SK-N-SH (cell line): ENCODE measurements at regions not wholly inside any gene's neighbourhood (a gene's known extent, or its start where the extent isn't known, plus 50 kb on each side); places are given as distances from the start of the nearest gene placed in this dataset.

Source experiments
- CTCF ChIA-PET: fragments of 300-600, 350-600 bp; formaldehyde crosslinking; extraction: SDS; loops from one replicate; lab custom pipeline; 2021; lab: Yijun Ruan, JAX
- POLR2A ChIA-PET: fragments of 350-600 bp; sonication (Branson Sonifier 250); formaldehyde crosslinking; extraction: SDS; loops from one replicate; lab custom pipeline; 2020; ENCODE audit warnings: antibody characterized with exemption, inconsistent platforms; lab: Yijun Ruan, JAX
- DNase-seq: peaks from one replicate; pipeline ENCODE4 v3.0.0; 2012
- H2AFZ ChIP-seq: fragments of 200-600 bp; sonication (generic); 2 replicates; pipeline ENCODE4 v1.8.1; 2016; ENCODE audit warnings: antibody characterized with exemption, mild to moderate bottlenecking, low read depth
- H3F3A ChIP-seq: fragments of 200-600 bp; sonication (generic); replicated peaks from 2 replicates; pipeline ENCODE3; 2016; ENCODE audit warnings: antibody characterized with exemption, mild to moderate bottlenecking; ENCODE audit not compliant: insufficient read depth
- H3K27ac ChIP-seq, 2 experiments: fragments of 200-500 bp in 1 of 2; fragments of 200-600 bp in 1 of 2; sonication (Bioruptor generic) in 1 of 2; sonication (generic), shearing (Covaris generic) in 1 of 2; 2 replicates each; pipeline versions ENCODE4 v1.5.1 to v1.6.1; 2014 to 2016; ENCODE audit warnings: low read depth in 2 of 2, inconsistent platforms in 1 of 2, low read length in 1 of 2, mild to moderate bottlenecking in 1 of 2, mixed read lengths in 1 of 2
- H3K27me3 ChIP-seq: fragments of 200-600 bp; sonication (generic), shearing (Covaris generic); 2 replicates; pipeline ENCODE4 v1.6.1; 2016; ENCODE audit warnings: mixed run types; ENCODE audit not compliant: insufficient read depth
- H3K36me3 ChIP-seq, 2 experiments: fragments of 200-500 bp in 1 of 2; fragments of 200-600 bp in 1 of 2; sonication (Bioruptor generic) in 1 of 2; sonication (generic) in 1 of 2; replicated peaks in 1 of 2; 2 replicates each; pipeline versions ENCODE3 to v1.5.1; 2014 to 2016; ENCODE audit warnings: low read length in 1 of 2, mild to moderate bottlenecking in 1 of 2; ENCODE audit not compliant: insufficient read depth in 2 of 2, control insufficient read depth in 1 of 2
- H3K4me1 ChIP-seq, 2 experiments: fragments of 200-500 bp in 1 of 2; fragments of 200-600 bp in 1 of 2; sonication (Bioruptor generic) in 1 of 2; sonication (generic), shearing (Covaris generic) in 1 of 2; 2 replicates each; pipeline versions ENCODE4 v1.5.1 to v1.6.1; 2014 to 2016; ENCODE audit warnings: low read depth in 1 of 2, low read length in 1 of 2, mixed run types in 1 of 2; ENCODE audit not compliant: insufficient read depth in 2 of 2, control insufficient read depth in 1 of 2
- H3K4me2 ChIP-seq: fragments of 200-600 bp; sonication (generic), shearing (Covaris generic); 2 replicates; pipeline ENCODE4 v1.6.1; 2017; ENCODE audit warnings: mixed run types
- H3K4me3 ChIP-seq, 2 experiments: fragments of 200-500 bp in 1 of 2; fragments of 200-600 bp in 1 of 2; sonication (Bioruptor generic) in 1 of 2; sonication (generic), shearing (Covaris generic) in 1 of 2; 2 replicates each; pipeline versions ENCODE4 v1.5.1 to v1.8.1; 2014 to 2016; ENCODE audit warnings: low read depth in 2 of 2, inconsistent platforms in 1 of 2, low read length in 1 of 2, mild to moderate bottlenecking in 1 of 2, mixed read lengths in 1 of 2, moderate library complexity in 1 of 2
- H3K79me2 ChIP-seq: fragments of 200-600 bp; sonication (generic); 2 replicates; pipeline ENCODE4 v1.8.1; 2017; ENCODE audit warnings: mild to moderate bottlenecking; ENCODE audit not compliant: insufficient read depth
- H3K9ac ChIP-seq: fragments of 200-600 bp; sonication (generic); 2 replicates; pipeline ENCODE4 v1.6.1; 2017; ENCODE audit warnings: mixed run types
- H3K9me2 ChIP-seq: fragments of 200-600 bp; sonication (generic); 2 replicates; pipeline ENCODE4 v1.6.1; 2017; ENCODE audit warnings: mixed run types
- H3K9me3 ChIP-seq: fragments of 200-600 bp; sonication (generic); 2 replicates; pipeline ENCODE4 v1.6.1; 2017; ENCODE audit warnings: mixed run types, mild to moderate bottlenecking, moderate library complexity
- H4K20me1 ChIP-seq: fragments of 200-600 bp; sonication (generic); 2 replicates; pipeline ENCODE4 v1.6.1; 2017; ENCODE audit warnings: mild to moderate bottlenecking, mixed run types; ENCODE audit not compliant: insufficient read depth
- CHD2 ChIP-seq: fragments of 150-350 bp; IDR thresholded peaks from 2 replicates; pipeline ENCODE4 v1.6.1; 2018; ENCODE audit warnings: low read length; ENCODE audit not compliant: partially characterized antibody
- ELF1 ChIP-seq: IDR thresholded peaks from 2 replicates; pipeline ENCODE4 v1.4.0; 2012
- EZH2phosphoT487 ChIP-seq: fragments of 200-600 bp; sonication (generic); IDR thresholded peaks from 2 replicates; pipeline ENCODE4 v1.6.1; 2017; ENCODE audit warnings: low read depth, mixed run types, mild to moderate bottlenecking, antibody characterized with exemption, moderate library complexity, borderline replicate concordance
- FOSL2 ChIP-seq: IDR thresholded peaks from 2 replicates; pipeline ENCODE4 v1.4.0; 2012; ENCODE audit warnings: low read depth, mild to moderate bottlenecking, moderate library complexity, borderline replicate concordance
- FOXJ3 ChIP-seq: sonication (generic); formaldehyde crosslinking; IDR thresholded peaks from 2 replicates; pipeline ENCODE4 v1.5.1; 2020; ENCODE audit warnings: mild to moderate bottlenecking, missing genetic modification reagents
- GABPA ChIP-seq: IDR thresholded peaks from 2 replicates; pipeline ENCODE4 v1.4.0; 2012; ENCODE audit warnings: low read depth, mild to moderate bottlenecking
- JUND ChIP-seq: IDR thresholded peaks from 2 replicates; pipeline ENCODE4 v1.4.0; 2012
- MAX ChIP-seq: IDR thresholded peaks from 2 replicates; pipeline ENCODE4 v1.4.0; 2012; ENCODE audit warnings: low read depth
- MEF2A ChIP-seq: IDR thresholded peaks from 2 replicates; pipeline ENCODE4 v1.4.0; 2012; ENCODE audit warnings: low read depth, borderline replicate concordance
- MXI1 ChIP-seq: IDR thresholded peaks from 2 replicates; pipeline ENCODE4 v1.6.1; 2012; ENCODE audit warnings: mild to moderate bottlenecking, low read depth, low read length, improper control_type of control experiment
- NRF1 ChIP-seq: IDR thresholded peaks from 2 replicates; pipeline ENCODE4 v1.6.1; 2012; ENCODE audit warnings: low read depth, mild to moderate bottlenecking, low read length
- RAD21 ChIP-seq: IDR thresholded peaks from 2 replicates; pipeline ENCODE4 v1.6.1; 2012; ENCODE audit warnings: mild to moderate bottlenecking, low read length
- RFX5 ChIP-seq: IDR thresholded peaks from 2 replicates; pipeline ENCODE4 v1.6.1; 2012; ENCODE audit warnings: mild to moderate bottlenecking, improper control_type of control experiment, low read length
- RXRA ChIP-seq: IDR thresholded peaks from 2 replicates; pipeline ENCODE4 v1.4.0; 2012; ENCODE audit warnings: low read depth, mild to moderate bottlenecking, borderline replicate concordance
- TAF1 ChIP-seq: IDR thresholded peaks from 2 replicates; pipeline ENCODE4 v1.6.1; 2012; ENCODE audit warnings: low read depth, mild to moderate bottlenecking, low read length, moderate library complexity, borderline replicate concordance
- TEAD4 ChIP-seq: IDR thresholded peaks from 2 replicates; pipeline ENCODE4 v1.4.0; 2012; ENCODE audit warnings: mild to moderate bottlenecking, borderline replicate concordance; ENCODE audit not compliant: insufficient read depth
- USF2 ChIP-seq: fragments of 150-350 bp; IDR thresholded peaks from 2 replicates; pipeline ENCODE4 v1.6.1; 2017; ENCODE audit warnings: antibody characterized with exemption, low read length, low read depth, borderline replicate concordance
- YY1 ChIP-seq: IDR thresholded peaks from 2 replicates; pipeline ENCODE4 v1.4.0; 2012; ENCODE audit warnings: low read depth, mild to moderate bottlenecking
- WGBS: methylation state at CpG from one replicate; pipeline ENCODE4 v1.1.6; 2017; ENCODE audit warnings: low lambda C conversion rate; 5-methylcytosine and 5-hydroxymethylcytosine counted together

- DNase-seq: no peak
- ChIA-PET POLR2A (no interaction called here), CTCF (no interaction called here)
- no peak overlapping the region for H3K4me3 ChIP-seq
- H4K20me1 ChIP-seq: no peaks in the 10 kb centered on the region
- peaks cover 0 to 5% of the 10 kb centered on the region in 2 experiments; a peak in 2 of 4 replicates for H3K4me1 ChIP-seq
- H3K27me3 ChIP-seq: no peaks in the 10 kb centered on the region
- no peaks in the 10 kb centered on the region for H3F3A ChIP-seq
- H3K9me3 ChIP-seq: no peaks in the 10 kb centered on the region
- no peaks in the 10 kb centered on the region for H3K79me2 ChIP-seq
- H3K9ac ChIP-seq: no peak overlapping the region
- H2AFZ ChIP-seq: no peak overlapping the region
- 100% methylated on average over 1 of the region's 1 CpG for WGBS
- no peak overlapping the region for H3K27ac ChIP-seq
- TF ChIP-seq NRF1 (no peak), FOSL2 (no peak), FOXJ3 (CRISPR knock-in tag) (no peak), EZH2phosphoT487 (no peak), TEAD4 (no peak), RXRA (no peak), JUND (no peak), MEF2A (no peak), YY1 (no peak), ELF1 (no peak), MXI1 (no peak), CHD2 (no peak), GABPA (no peak)
- TF ChIP-seq, all 33 proteins: peak for 0
- H3K9me2 ChIP-seq: no peaks in the 10 kb centered on the region
- no peak overlapping the region for H3K4me2 ChIP-seq
- H3K36me3 ChIP-seq: no peaks in the 10 kb centered on the region
Observed at GRCh38 chr5:125037020-125037419, 290.6 kb upstream of the ZNF608 start.

- H3K4me1 ChIP-seq: peaks cover 0 to 8% of the 10 kb centered on the region in 2 experiments; a peak in 2 of 4 replicates
- CTCF ChIA-PET: no interaction called here
- H2AFZ ChIP-seq: no peak overlapping the region
- no peak overlapping the region for H3K4me3 ChIP-seq
- H3K4me2 ChIP-seq: no peak overlapping the region
- TF ChIP-seq RAD21: no peak
- TF ChIP-seq MEF2A: no peak
- TF ChIP-seq RFX5: no peak
- no peak for TF ChIP-seq TAF1
- TF ChIP-seq MAX: no peak
- TF ChIP-seq USF2: no peak
- no peaks in the 10 kb centered on the region for H3K27me3 ChIP-seq
- H3K27ac ChIP-seq: no peak overlapping the region
- H3K36me3 ChIP-seq: no peaks in the 10 kb centered on the region
- H3F3A ChIP-seq: no peaks in the 10 kb centered on the region
- H3K9me3 ChIP-seq: no peaks in the 10 kb centered on the region
- no peak overlapping the region for H3K9ac ChIP-seq
- H4K20me1 ChIP-seq: no peaks in the 10 kb centered on the region
- no peak for DNase-seq
- no peaks in the 10 kb centered on the region for H3K79me2 ChIP-seq
- POLR2A ChIA-PET: no interaction called here
- 88% methylated on average over 7 of the region's 7 CpGs for WGBS
- no peaks in the 10 kb centered on the region for H3K9me2 ChIP-seq
Observed at GRCh38 chr5:125037530-125037929, 291.1 kb upstream of the ZNF608 start.
